Mucosa of rectum (tissue), 2 donors: ENCODE measurements at regions not wholly inside any gene's neighbourhood (a gene's known extent, or its start where the extent isn't known, plus 50 kb on each side); places are given as distances from the start of the nearest gene placed in this dataset.

Experiments
- H3K27ac ChIP-seq, 2 donors: one replicate each; pipeline ENCODE4 v1.7.0; 2013; ENCODE audit warnings: inconsistent platforms in 2 of 2, low read depth in 2 of 2, low read length in 2 of 2
- H3K27me3 ChIP-seq, 2 donors: one replicate each; pipeline ENCODE4 v1.7.0; 2013; ENCODE audit warnings: low read length in 2 of 2; ENCODE audit not compliant: control insufficient read depth in 2 of 2, insufficient read depth in 2 of 2
- H3K36me3 ChIP-seq, 2 donors: one replicate each; pipeline ENCODE4 v1.7.0; 2013; ENCODE audit warnings: low read length in 2 of 2; ENCODE audit not compliant: control insufficient read depth in 2 of 2, insufficient read depth in 2 of 2
- H3K4me1 ChIP-seq, 2 donors: one replicate each; pipeline ENCODE4 v1.7.0; 2013; ENCODE audit warnings: low read length in 2 of 2, mild to moderate bottlenecking in 1 of 2; ENCODE audit not compliant: control insufficient read depth in 2 of 2, insufficient read depth in 2 of 2
- H3K4me3 ChIP-seq, 2 donors: one replicate each; pipeline ENCODE4 v1.7.0; 2013; ENCODE audit warnings: low read length in 2 of 2
- H3K9ac ChIP-seq, 2 donors: one replicate each; pipeline ENCODE4 v1.7.0; 2013; ENCODE audit warnings: low read length in 2 of 2, low read depth in 1 of 2, mild to moderate bottlenecking in 1 of 2
- H3K9me3 ChIP-seq, 2 donors: one replicate each; pipeline ENCODE4 v1.7.0; 2013; ENCODE audit warnings: low read length in 2 of 2; ENCODE audit not compliant: control insufficient read depth in 2 of 2
- donor health status: healthy.
- donor health status: Normal muscosa, but diverticular disease.

GRCh38 chr1:38622197-38622596, 237.4 kb downstream of the RRAGC start:
- Histone ChIP-seq H3K9ac (no peak overlapping the region), H3K27me3 (no peaks in the 10 kb centered on the region), H3K27ac (no peak overlapping the region), H3K36me3 (no peaks in the 10 kb centered on the region), H3K4me1 (no peaks in the 10 kb centered on the region), H3K9me3 (no peaks in the 10 kb centered on the region), H3K4me3 (no peak overlapping the region)

DNA sequence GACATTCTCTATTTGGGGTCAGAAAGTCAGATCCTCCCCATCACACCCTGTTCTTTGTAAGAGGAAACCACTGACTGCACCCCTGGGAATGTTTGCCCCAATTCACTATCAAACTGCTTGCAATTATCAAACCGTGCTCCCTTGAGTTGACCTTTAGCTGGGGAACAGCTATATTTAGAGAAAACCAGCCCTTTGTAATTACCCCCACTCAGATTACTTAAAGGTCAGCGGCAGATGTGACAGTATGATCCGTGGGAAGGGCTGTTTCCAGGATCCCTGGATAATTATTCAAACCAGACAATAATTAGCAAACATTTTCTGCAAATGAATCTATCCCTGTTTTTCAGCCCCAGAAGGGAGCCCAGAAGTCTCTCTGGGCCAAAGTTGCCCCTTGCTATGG, 242.7 kb downstream of the RRAGC start:
- H3K27me3 ChIP-seq: peaks cover 3% of the 10 kb centered on the region in 2 donors
- H3K4me1 ChIP-seq: no peaks in the 10 kb centered on the region
- no peak overlapping the region for H3K4me3 ChIP-seq
- no peak overlapping the region for H3K27ac ChIP-seq
- H3K9ac ChIP-seq: no peak overlapping the region
- no peaks in the 10 kb centered on the region for H3K36me3 ChIP-seq
- no peaks in the 10 kb centered on the region for H3K9me3 ChIP-seq

DNA sequence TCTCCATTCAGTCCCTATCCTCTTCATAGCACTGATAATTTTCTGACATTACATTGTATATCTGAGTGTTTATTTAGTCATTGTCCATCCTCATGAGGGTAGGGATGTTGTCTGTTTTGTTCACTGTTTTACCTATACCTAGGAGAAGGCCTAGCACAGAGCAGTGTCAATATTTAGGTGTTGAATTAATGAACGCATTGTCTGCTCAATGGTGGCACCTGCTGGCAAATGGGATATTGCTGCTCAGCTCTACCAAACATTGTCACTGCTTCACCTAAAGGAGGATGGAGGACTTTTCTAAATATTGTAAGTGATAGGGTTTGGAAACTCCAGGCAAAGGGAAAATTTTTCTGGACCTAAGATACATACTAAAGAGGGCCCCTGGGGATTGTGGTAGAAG, 243.9 kb downstream of the RRAGC start:
- no peaks in the 10 kb centered on the region for H3K9me3 ChIP-seq
- H3K4me1 ChIP-seq: no peaks in the 10 kb centered on the region
- H3K9ac ChIP-seq: no peak overlapping the region
- no peak overlapping the region for H3K4me3 ChIP-seq
- no peak overlapping the region for H3K27ac ChIP-seq
- H3K27me3 ChIP-seq: peaks cover 3% of the 10 kb centered on the region in 2 donors
- H3K36me3 ChIP-seq: no peaks in the 10 kb centered on the region

- Histone ChIP-seq H3K27ac (no peak overlapping the region), H3K4me3 (no peak overlapping the region)
Measured at GRCh38 chr1:38614861-38615260, 244.7 kb downstream of the RRAGC start.

DNA sequence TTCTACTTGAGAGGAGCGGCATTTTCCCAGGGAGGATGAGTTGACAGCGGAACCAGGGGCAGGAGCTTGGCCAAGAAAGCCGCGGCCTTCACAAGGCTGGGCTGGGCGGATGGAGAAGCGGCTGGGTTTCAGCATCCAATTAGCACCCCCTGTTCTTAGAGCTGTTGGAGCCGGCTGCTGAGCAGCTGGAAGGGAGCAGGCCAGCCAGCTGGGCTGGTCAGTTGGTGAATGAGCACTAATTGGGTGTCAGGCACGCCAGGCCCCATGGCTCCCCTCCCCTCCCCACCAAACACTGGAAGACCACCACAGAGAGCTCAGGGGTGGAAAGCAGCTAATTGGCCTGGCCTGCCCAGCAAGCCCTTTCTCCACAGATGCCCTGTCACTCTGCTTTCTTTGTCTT, 245.6 kb downstream of the RRAGC start:
- Histone ChIP-seq H3K36me3 (no peaks in the 10 kb centered on the region), H3K4me1 (no peaks in the 10 kb centered on the region), H3K9ac (no peak overlapping the region), H3K9me3 (no peaks in the 10 kb centered on the region), H3K4me3 (no peak overlapping the region), H3K27ac (no peak overlapping the region), H3K27me3 (peaks cover 3% of the 10 kb centered on the region in 2 donors)

More at GRCh38 chr1:38614861-38615260, 244.7 kb downstream of the RRAGC start:
- Histone ChIP-seq H3K27me3 (peaks cover 3% of the 10 kb centered on the region in 2 donors), H3K36me3 (no peaks in the 10 kb centered on the region), H3K9me3 (no peaks in the 10 kb centered on the region), H3K9ac (no peak overlapping the region), H3K4me1 (no peaks in the 10 kb centered on the region)

- Histone ChIP-seq H3K36me3 (no peaks in the 10 kb centered on the region), H3K27me3 (peaks cover 3% of the 10 kb centered on the region in 2 donors), H3K4me1 (no peaks in the 10 kb centered on the region), H3K27ac (no peak overlapping the region), H3K9me3 (no peaks in the 10 kb centered on the region), H3K9ac (no peak overlapping the region), H3K4me3 (no peak overlapping the region)
Measured at GRCh38 chr1:38612951-38613350, 246.6 kb downstream of the RRAGC start.

DNA sequence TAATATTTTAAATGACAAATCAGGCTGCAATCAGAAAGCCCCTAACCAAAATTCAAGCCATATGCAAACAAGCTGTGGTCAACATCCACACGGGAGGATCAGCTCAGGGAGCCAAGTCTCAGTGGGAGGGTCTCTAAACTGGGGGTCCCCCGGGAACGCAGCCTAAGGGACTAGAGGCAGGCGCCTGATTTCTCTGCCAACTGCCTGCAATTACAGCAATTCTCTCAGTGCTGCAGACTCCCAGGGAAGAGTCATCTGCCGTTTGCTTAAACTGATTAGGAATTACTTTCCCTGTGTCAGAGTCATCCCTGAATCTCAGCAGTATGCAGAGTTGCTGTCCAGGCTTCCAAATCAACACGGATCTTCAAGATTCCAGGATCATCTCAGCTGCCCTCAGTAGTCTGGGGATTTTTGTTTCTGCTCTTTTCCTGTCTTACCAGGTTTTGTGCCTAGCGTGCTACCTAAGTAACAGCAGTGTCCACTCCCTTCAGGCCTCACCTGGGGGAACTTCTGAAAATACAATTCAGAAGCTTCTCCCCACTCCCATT, 247.8 kb downstream of the RRAGC start:
- Histone ChIP-seq H3K4me1 (no peaks in the 10 kb centered on the region), H3K27ac (no peak overlapping the region), H3K4me3 (no peak overlapping the region), H3K9me3 (no peaks in the 10 kb centered on the region), H3K27me3 (peaks cover 3% of the 10 kb centered on the region in 2 donors), H3K9ac (no peak overlapping the region), H3K36me3 (no peaks in the 10 kb centered on the region)

DNA sequence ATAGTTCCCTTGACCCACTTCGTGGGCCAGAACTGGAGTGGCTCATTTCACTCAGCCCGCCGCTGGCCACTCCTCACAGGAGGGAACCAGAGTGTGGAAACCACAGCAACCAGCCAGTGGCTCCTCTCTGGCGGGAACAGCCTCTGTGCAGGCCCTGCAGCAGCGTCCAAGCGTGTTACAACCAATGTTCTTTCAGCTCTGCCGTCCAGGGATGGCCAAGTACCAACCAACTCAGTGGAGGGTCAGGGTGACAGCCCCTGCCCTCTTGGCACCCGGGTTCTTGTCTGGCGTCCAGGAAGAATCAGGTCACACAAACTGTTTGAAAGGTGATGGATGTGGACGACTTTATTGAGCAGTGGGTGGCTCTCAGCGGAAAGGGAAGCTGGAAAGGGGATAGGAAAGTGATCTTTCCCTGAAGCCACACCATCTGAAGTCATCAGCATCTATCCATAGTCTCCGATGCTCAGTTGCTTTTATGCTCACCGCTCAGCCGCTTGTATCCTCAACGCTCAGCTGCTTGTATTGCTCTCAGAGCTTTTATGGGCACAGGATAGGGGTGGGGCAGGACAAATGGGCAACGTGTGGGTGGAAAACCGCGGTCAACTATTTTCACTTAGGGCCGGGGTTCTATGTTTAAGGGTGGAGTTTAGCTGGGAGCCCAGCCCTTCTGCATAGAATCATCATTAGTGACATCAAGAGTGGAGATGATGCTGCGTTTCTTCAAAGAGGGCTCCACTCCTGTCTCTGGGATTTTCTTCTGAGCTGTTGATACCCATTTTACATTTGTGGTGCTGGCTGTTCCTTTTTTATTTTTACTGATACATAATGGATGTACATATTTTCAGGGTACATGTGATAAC, 250.2 kb downstream of the RRAGC start:
- Histone ChIP-seq H3K9ac (no peak overlapping the region), H3K4me1 (no peaks in the 10 kb centered on the region), H3K9me3 (no peaks in the 10 kb centered on the region), H3K36me3 (no peaks in the 10 kb centered on the region), H3K27ac (no peak overlapping the region), H3K4me3 (no peak overlapping the region), H3K27me3 (peaks cover 3% of the 10 kb centered on the region in 2 donors)

GRCh38 chr1:38608202-38608864, 251.2 kb downstream of the RRAGC start:
- Histone ChIP-seq H3K4me3 (no peak overlapping the region), H3K27me3 (no peaks in the 10 kb centered on the region), H3K27ac (no peak overlapping the region), H3K4me1 (no peaks in the 10 kb centered on the region), H3K9ac (no peak overlapping the region), H3K9me3 (no peaks in the 10 kb centered on the region), H3K36me3 (no peaks in the 10 kb centered on the region)

GRCh38 chr1:38607526-38607925, 252.0 kb downstream of the RRAGC start:
- Histone ChIP-seq H3K4me1 (no peaks in the 10 kb centered on the region), H3K9me3 (no peaks in the 10 kb centered on the region), H3K27me3 (no peaks in the 10 kb centered on the region), H3K9ac (no peak overlapping the region), H3K36me3 (no peaks in the 10 kb centered on the region), H3K27ac (no peak overlapping the region), H3K4me3 (no peak overlapping the region)
